MCF 10A (cell line): ENCODE measurements at regions not wholly inside any gene's neighbourhood (a gene's known extent, or its start where the extent isn't known, plus 50 kb on each side); places are given as distances from the start of the nearest gene placed in this dataset.

ENCODE experiments used
- BruUV-seq: library from RNA; stranded (reverse); fragments of 400-500 nt; replicated peaks from 2 replicates; lab custom pipeline; 2021; lab: Mats Ljungman, UMichigan
- CTCF ChIA-PET: fragments of 300-600 bp; sonication (Branson Sonifier 250); formaldehyde crosslinking; extraction: SDS; loops from one replicate; lab custom pipeline; 2021; ENCODE audit warnings: antibody characterized with exemption, inconsistent platforms; lab: Yijun Ruan, JAX
- POLR2A ChIA-PET: fragments of 300-600, 350-650 bp; sonication (Branson Sonifier 250); formaldehyde crosslinking; extraction: SDS; loops from one replicate; lab custom pipeline; 2020; ENCODE audit warnings: antibody characterized with exemption, inconsistent platforms; lab: Yijun Ruan, JAX
- DNase-seq: peaks from one replicate; pipeline ENCODE4 v3.0.0-alpha.2; 2018; ENCODE audit not compliant: unreplicated experiment
- H3K27ac Mint-ChIP-seq: one replicate; pipeline ENCODE4 v1.8.0; 2022; ENCODE audit warnings: mild to moderate bottlenecking, low read depth, mixed read lengths; ENCODE audit not compliant: unreplicated experiment
- H3K27me3 Mint-ChIP-seq: one replicate; pipeline ENCODE4 v1.8.0; 2022; ENCODE audit warnings: mixed read lengths; ENCODE audit not compliant: insufficient read depth, unreplicated experiment
- H3K36me3 Mint-ChIP-seq: one replicate; pipeline ENCODE4 v1.8.0; 2022; ENCODE audit warnings: mild to moderate bottlenecking, moderate library complexity, mixed read lengths; ENCODE audit not compliant: insufficient read depth, unreplicated experiment
- H3K4me1 Mint-ChIP-seq: one replicate; pipeline ENCODE4 v1.8.0; 2022; ENCODE audit warnings: mixed read lengths; ENCODE audit not compliant: insufficient read depth, unreplicated experiment
- H3K4me3 Mint-ChIP-seq: one replicate; pipeline ENCODE4 v1.8.0; 2022; ENCODE audit warnings: mild to moderate bottlenecking, moderate library complexity, mixed read lengths; ENCODE audit not compliant: unreplicated experiment
- H3K9me3 Mint-ChIP-seq: one replicate; pipeline ENCODE4 v1.8.0; 2022; ENCODE audit warnings: mixed read lengths; ENCODE audit not compliant: unreplicated experiment
- CTCF ChIP-seq: fragments of 200-600 bp; IDR thresholded peaks from one replicate; pipeline ENCODE4 v1.8.0; 2022; ENCODE audit warnings: antibody characterized with exemption, mild to moderate bottlenecking; ENCODE audit not compliant: unreplicated experiment
- intact Hi-C: fragments of 100-400 bp; cut with micrococcal nuclease; formaldehyde crosslinking; loops from 2 replicates; pipeline ENCODE4 v1.14.1; 2022

GRCh38 chr4:11670304-11670703 is 241.6 kb upstream of the HS3ST1 start:
- no peak overlapping the region for H3K4me3 Mint-ChIP-seq
- DNase-seq, result no peak
- BruUV-seq, result no TSS peak
- H3K36me3 Mint-ChIP-seq, result no peaks in the 10 kb centered on the region
- intact Hi-C loops, result no loop called here
- no peaks in the 10 kb centered on the region for H3K27me3 Mint-ChIP-seq
- no peaks in the 10 kb centered on the region for H3K9me3 Mint-ChIP-seq
- H3K4me1 Mint-ChIP-seq, result no peaks in the 10 kb centered on the region
- H3K27ac Mint-ChIP-seq, result no peak overlapping the region
- CTCF ChIA-PET, result interaction anchor here (0.6 kb wide), 2 partner anchors 975 to 1512 kb away, joined by 5 to 8 read pairs; no protein-coding TSS in a partner anchor
- TF ChIP-seq CTCF, result no peak
- POLR2A ChIA-PET, result interaction anchor here (0.6 to 0.9 kb wide), 2 partner anchors 38 to 122 kb away, joined by 3 to 4 read pairs; no protein-coding TSS in a partner anchor

GRCh38 chr4:11669156-11669555 is 240.5 kb upstream of the HS3ST1 start:
- H3K27me3 Mint-ChIP-seq, result no peaks in the 10 kb centered on the region
- H3K9me3 Mint-ChIP-seq, result no peaks in the 10 kb centered on the region
- H3K4me1 Mint-ChIP-seq, result no peaks in the 10 kb centered on the region
- POLR2A ChIA-PET, result no interaction called here
- no TSS peak for BruUV-seq
- CTCF ChIA-PET, result interaction anchor here (0.5 kb wide), 1 partner anchor 1087 kb away, joined by 4 read pairs; no protein-coding TSS in a partner anchor
- DNase-seq, result no peak
- no peak for TF ChIP-seq CTCF
- H3K27ac Mint-ChIP-seq, result no peak overlapping the region
- H3K4me3 Mint-ChIP-seq, result no peak overlapping the region
- intact Hi-C loops, result no loop called here
- H3K36me3 Mint-ChIP-seq, result no peaks in the 10 kb centered on the region

- BruUV-seq, result no TSS peak
- no peak for TF ChIP-seq CTCF
- intact Hi-C loops, result no loop called here
These were observed 234.4 kb upstream of the HS3ST1 start for GRCh38 chr4:11663114-11663513.

GRCh38 chr4:11650801-11651596 is 222.3 kb upstream of the HS3ST1 start:
- DNase-seq, result no peak

More at GRCh38 chr4:11663114-11663513, 234.4 kb upstream of the HS3ST1 start:
- Mint-ChIP-seq H3K4me3 (no peak overlapping the region), H3K36me3 (no peaks in the 10 kb centered on the region), H3K4me1 (no peaks in the 10 kb centered on the region), H3K27me3 (no peaks in the 10 kb centered on the region), H3K9me3 (no peaks in the 10 kb centered on the region), H3K27ac (no peak overlapping the region)
- no peak for DNase-seq
- POLR2A ChIA-PET, result no interaction called here
- CTCF ChIA-PET, result no interaction called here

More at GRCh38 chr4:11650801-11651596, 222.3 kb upstream of the HS3ST1 start:
- no peak for TF ChIP-seq CTCF
- peaks cover 13% of the 10 kb centered on the region for H3K27me3 Mint-ChIP-seq
- no peak overlapping the region for H3K4me3 Mint-ChIP-seq
- H3K36me3 Mint-ChIP-seq, result no peaks in the 10 kb centered on the region
- intact Hi-C loops, result no loop called here
- no peak overlapping the region for H3K27ac Mint-ChIP-seq
- CTCF ChIA-PET, result interaction anchor here (0.5 to 0.8 kb wide), 2 partner anchors 8 to 70 kb away, joined by 3 read pairs; no protein-coding TSS in a partner anchor
- H3K4me1 Mint-ChIP-seq, result no peaks in the 10 kb centered on the region
- H3K9me3 Mint-ChIP-seq, result no peaks in the 10 kb centered on the region
- POLR2A ChIA-PET, result interaction anchor here (0.8 kb wide), 1 partner anchor 18 kb away, joined by 3 read pairs; no protein-coding TSS in a partner anchor
- BruUV-seq, result no TSS peak
